IMR-90 (cell line): ENCODE measurements at regions not wholly inside any gene's neighbourhood (a gene's known extent, or its start where the extent isn't known, plus 50 kb on each side); places are given as distances from the start of the nearest gene placed in this dataset.

ENCODE experiments used
- ATAC-seq: fragments of 200-7000 bp; cut with Tn5 transposase; 2 replicates; pipeline ENCODE4 v1.9.1; 2020; ENCODE audit warnings: low read depth, mild to moderate bottlenecking, moderate library complexity
- BruUV-seq: library from RNA; stranded (reverse); fragments of 400-500 nt; replicated peaks from 2 replicates; lab custom pipeline; 2021; lab: Mats Ljungman, UMichigan
- CTCF ChIA-PET: fragments of 300-600 bp; formaldehyde crosslinking; extraction: SDS; loops from one replicate; lab custom pipeline; 2021; ENCODE audit warnings: antibody characterized with exemption; lab: Yijun Ruan, JAX
- POLR2A ChIA-PET: fragments of 300-600 bp; sonication (Branson Sonifier 250); formaldehyde crosslinking; loops from one replicate; lab custom pipeline; 2022; ENCODE audit warnings: antibody characterized with exemption; ENCODE audit not compliant: unreplicated experiment; lab: Charles Lee
- DNase-seq: peaks from one replicate; pipeline ENCODE4 v3.0.0; 2013
- H2AFZ ChIP-seq: replicated peaks from 2 replicates; pipeline ENCODE3; 2013; ENCODE audit warnings: low read length, mild to moderate bottlenecking; ENCODE audit not compliant: poor library complexity
- H2AK5ac ChIP-seq: 2 replicates; pipeline ENCODE4 v1.6.1; 2013; ENCODE audit warnings: low read depth, low read length, inconsistent platforms
- H2AK9ac ChIP-seq: replicated peaks from 2 replicates; pipeline ENCODE3; 2013; ENCODE audit warnings: mild to moderate bottlenecking, low read depth, low read length, moderate library complexity; ENCODE audit not compliant: poor library complexity
- H2BK120ac ChIP-seq: 2 replicates; pipeline ENCODE4 v1.6.1; 2013; ENCODE audit warnings: low read depth, low read length, inconsistent platforms
- H2BK15ac ChIP-seq: 3 replicates; pipeline ENCODE4 v1.6.1; 2013; ENCODE audit warnings: low read depth, low read length, inconsistent platforms
- H2BK20ac ChIP-seq: 2 replicates; pipeline ENCODE4 v1.6.1; 2013; ENCODE audit warnings: low read depth, mild to moderate bottlenecking, inconsistent platforms, low read length, moderate library complexity
- H2BK5ac ChIP-seq: 2 replicates; pipeline ENCODE4 v1.6.1; 2013; ENCODE audit warnings: mild to moderate bottlenecking, low read depth, low read length, inconsistent platforms; ENCODE audit not compliant: poor library complexity, severe bottlenecking
- H3K14ac ChIP-seq: replicated peaks from 2 replicates; pipeline ENCODE4 v1.6.1; 2013; ENCODE audit warnings: low read depth, low read length, inconsistent platforms
- H3K18ac ChIP-seq: 2 replicates; pipeline ENCODE4 v1.6.1; 2013; ENCODE audit warnings: low read depth, low read length, control low read depth
- H3K23ac ChIP-seq: 2 replicates; pipeline ENCODE4 v1.6.1; 2013; ENCODE audit warnings: low read depth, low read length, inconsistent platforms
- H3K27ac ChIP-seq: 2 replicates; pipeline ENCODE4 v1.5.1; 2013; ENCODE audit warnings: mild to moderate bottlenecking, control low read depth, low read length; ENCODE audit not compliant: insufficient read depth
- H3K27me3 ChIP-seq: 2 replicates; pipeline ENCODE4 v1.6.1; 2013; ENCODE audit warnings: low read length; ENCODE audit not compliant: control insufficient read depth, insufficient read depth
- H3K36me3 ChIP-seq: 2 replicates; pipeline ENCODE4 v1.6.1; 2013; ENCODE audit warnings: low read length, mixed read lengths; ENCODE audit not compliant: control insufficient read depth, insufficient read depth
- H3K4ac ChIP-seq: 2 replicates; pipeline ENCODE4 v1.6.1; 2013; ENCODE audit warnings: low read depth, low read length, inconsistent platforms
- H3K4me1 ChIP-seq: 2 replicates; pipeline ENCODE4 v1.6.1; 2013; ENCODE audit warnings: low read length, mixed read lengths; ENCODE audit not compliant: control insufficient read depth, insufficient read depth
- H3K4me2 ChIP-seq: 2 replicates; pipeline ENCODE4 v1.6.1; 2013; ENCODE audit warnings: low read depth, mild to moderate bottlenecking, control low read depth, low read length, moderate library complexity
- H3K4me3 ChIP-seq: 2 replicates; pipeline ENCODE4 v1.5.1; 2013; ENCODE audit warnings: low read depth, mild to moderate bottlenecking, control low read depth, low read length, moderate library complexity; ENCODE audit not compliant: insufficient read depth
- H3K56ac ChIP-seq: 2 replicates; pipeline ENCODE4 v1.6.1; 2013; ENCODE audit warnings: low read length, inconsistent platforms; ENCODE audit not compliant: insufficient read depth; ENCODE audit errors: extremely low read depth
- H3K79me1 ChIP-seq, 2 experiments: 2 replicates each; pipeline ENCODE4 v1.6.1; 2013; ENCODE audit warnings: low read length in 2 of 2, inconsistent platforms in 1 of 2, low read depth in 1 of 2
- H3K9ac ChIP-seq: 2 replicates; pipeline ENCODE4 v1.6.1; 2013; ENCODE audit warnings: low read depth, low read length, control low read depth
- H3K9me1 ChIP-seq: 2 replicates; pipeline ENCODE4 v1.6.1; 2013; ENCODE audit warnings: low read length, inconsistent platforms; ENCODE audit not compliant: insufficient read depth
- H3K9me3 ChIP-seq: 2 replicates; pipeline ENCODE4 v1.6.1; 2013; ENCODE audit warnings: low read length; ENCODE audit not compliant: control insufficient read depth, insufficient read depth
- H4K20me1 ChIP-seq: 2 replicates; pipeline ENCODE4 v1.6.1; 2013; ENCODE audit warnings: low read length, inconsistent platforms; ENCODE audit not compliant: insufficient read depth
- H4K5ac ChIP-seq: 2 replicates; pipeline ENCODE4 v1.6.1; 2013; ENCODE audit warnings: mild to moderate bottlenecking, low read depth, low read length, control low read depth
- H4K8ac ChIP-seq, 2 experiments: 2 replicates each; pipeline ENCODE4 v1.6.1; 2013; ENCODE audit warnings: low read depth in 2 of 2, low read length in 2 of 2, control low read depth in 1 of 2, inconsistent platforms in 1 of 2
- H4K91ac ChIP-seq: 2 replicates; pipeline ENCODE4 v1.6.1; 2013; ENCODE audit warnings: low read depth, low read length, inconsistent platforms; ENCODE audit not compliant: insufficient read depth
- BHLHE40 ChIP-seq: fragments of 150-350 bp; IDR thresholded peaks from 2 replicates; pipeline ENCODE4 v1.6.1; 2016; ENCODE audit warnings: mild to moderate bottlenecking, low read depth, low read length
- CEBPB ChIP-seq: IDR thresholded peaks from 2 replicates; pipeline ENCODE4 v1.6.1; 2012; ENCODE audit warnings: low read depth, low read length, improper control_type of control experiment
- CHD1 ChIP-seq: IDR thresholded peaks from 2 replicates; pipeline ENCODE4 v1.6.1; 2012; ENCODE audit warnings: low read depth, low read length, improper control_type of control experiment
- FOS ChIP-seq: fragments of 150-350 bp; IDR thresholded peaks from 2 replicates; pipeline ENCODE4 v1.6.1; 2016; ENCODE audit warnings: low read depth, low read length
- MAFK ChIP-seq: IDR thresholded peaks from 2 replicates; pipeline ENCODE4 v1.6.1; 2012; ENCODE audit warnings: low read depth, low read length, improper control_type of control experiment
- MAZ ChIP-seq: IDR thresholded peaks from 2 replicates; pipeline ENCODE4 v1.6.1; 2012; ENCODE audit warnings: low read depth, mild to moderate bottlenecking, low read length, improper control_type of control experiment, moderate library complexity, borderline replicate concordance
- MXI1 ChIP-seq: IDR thresholded peaks from 2 replicates; pipeline ENCODE4 v1.6.1; 2012; ENCODE audit warnings: low read depth, mild to moderate bottlenecking, low read length, moderate library complexity, borderline replicate concordance
- NFE2L2 ChIP-seq: fragments of 150-350 bp; IDR thresholded peaks from 2 replicates; pipeline ENCODE4 v1.6.1; 2016; ENCODE audit warnings: low read depth, mild to moderate bottlenecking, low read length
- POLR2A ChIP-seq: IDR thresholded peaks from 2 replicates; pipeline ENCODE4 v1.6.1; 2012; ENCODE audit warnings: mild to moderate bottlenecking, low read depth, low read length
- RAD21 ChIP-seq: IDR thresholded peaks from 2 replicates; pipeline ENCODE4 v1.6.1; 2012; ENCODE audit warnings: low read length, improper control_type of control experiment
- RCOR1 ChIP-seq: IDR thresholded peaks from 2 replicates; pipeline ENCODE4 v1.6.1; 2012; ENCODE audit warnings: mild to moderate bottlenecking, low read length, improper control_type of control experiment; ENCODE audit not compliant: insufficient replicate concordance
- RFX5 ChIP-seq: IDR thresholded peaks from 2 replicates; pipeline ENCODE4 v1.8.0; 2012; ENCODE audit warnings: low read depth, mild to moderate bottlenecking, low read length, moderate library complexity
- SMC3 ChIP-seq: fragments of 150-350 bp; IDR thresholded peaks from 2 replicates; pipeline ENCODE4 v1.6.1; 2016; ENCODE audit warnings: low read depth, mild to moderate bottlenecking, antibody characterized with exemption, low read length, moderate library complexity
- WGBS, 2 experiments: methylation state at CpG; one replicate each; pipeline versions ENCODE4 v1.1.5 to v1.1.7; 2013; ENCODE audit warnings: missing lambda C conversion rate in 2 of 2; ENCODE audit not compliant: insufficient read length in 1 of 2; ENCODE audit errors: extremely low coverage in 2 of 2; 5-methylcytosine and 5-hydroxymethylcytosine counted together
- dilution Hi-C: fragments of 300-500 bp; cut with HindIII; formaldehyde crosslinking; loops from one replicate; pipeline ENCODE4 v1.14.3; 2018; ENCODE audit warnings: low sequenced_read_pairs; ENCODE audit not compliant: unreplicated experiment
- in situ Hi-C: fragments of 300-500 bp; cut with MboI; formaldehyde crosslinking; loops from 3 replicates; pipeline ENCODE4 v1.14.3; 2019; ENCODE audit warnings: low sequenced_read_pairs, inconsistent platforms, mixed read lengths
- intact Hi-C: fragments of 100-400 bp; cut with micrococcal nuclease; formaldehyde crosslinking; loops from 2 replicates; pipeline ENCODE4 v1.10.0; 2022
- TF ChIP-seq, protein P1 (sequence below): fragments of 150-350 bp; IDR thresholded peaks from 2 replicates; pipeline ENCODE4 v1.6.1; 2016; ENCODE audit warnings: low read depth, mild to moderate bottlenecking, low read length, moderate library complexity, borderline replicate concordance
- TF ChIP-seq, protein P2 (sequence below): conservative IDR thresholded peaks from 2 replicates; pipeline ENCODE4 v1.5.1; 2012; ENCODE audit warnings: mild to moderate bottlenecking, low read depth, low read length, improper control_type of control experiment
- TF ChIP-seq, protein P3 (sequence below): fragments of 150-350 bp; IDR thresholded peaks from 2 replicates; pipeline ENCODE4 v1.6.1; 2017; ENCODE audit warnings: mild to moderate bottlenecking, antibody characterized with exemption, low read length, low read depth

- POLR2A ChIA-PET: no interaction called here
- H2BK20ac ChIP-seq: peak overlapping the region; percentile 66
- no peaks in the 10 kb centered on the region for H3K9me3 ChIP-seq
- H3K36me3 ChIP-seq: no peaks in the 10 kb centered on the region
- H3K14ac ChIP-seq: peak overlapping the region; percentile 60; the same call in 1 of the 2 replicates
- H3K9ac ChIP-seq: no peak overlapping the region
- no peak overlapping the region for H3K4me3 ChIP-seq
- no peaks in the 10 kb centered on the region for H3K27me3 ChIP-seq
- peak overlapping the region; percentile 87 for H2BK5ac ChIP-seq
- peak overlapping the region; percentile 63 for H2BK120ac ChIP-seq
- CTCF ChIA-PET: no interaction called here
- no peak overlapping the region for H2AK9ac ChIP-seq
- dilution Hi-C loops (no loop called here), in situ Hi-C loops (no loop called here), intact Hi-C loops (no loop called here)
- H3K4me2 ChIP-seq: peak overlapping the region; percentile 73; the same call in 1 of the 2 replicates
- no peak overlapping the region; the same call in 1 of the 2 replicates for H4K91ac ChIP-seq
- H3K4ac ChIP-seq: peak overlapping the region; percentile 77; the same call in 1 of the 2 replicates
- H4K20me1 ChIP-seq: no peaks in the 10 kb centered on the region
- peaks cover 0 to 9% of the 10 kb centered on the region in 2 experiments; a peak in 2 of 4 replicates for H3K79me1 ChIP-seq
- no TSS peak for BruUV-seq
- H3K27ac ChIP-seq: peak overlapping the region; percentile 44; the same call in 1 of the 2 replicates
- peak overlapping the region; percentile 10; the same call in 1 of the 2 replicates for H3K56ac ChIP-seq
- TF ChIP-seq CEBPB (no peak), NFE2L2 (no peak), MAZ (no peak), POLR2A (no peak), RAD21 (no peak), CHD1 (no peak), RFX5 (no peak), RCOR1 (no peak), FOS (no peak), MAFK (no peak), BHLHE40 (no peak), SMC3 (no peak), MXI1 (no peak)
- TF ChIP-seq, protein P1, sequence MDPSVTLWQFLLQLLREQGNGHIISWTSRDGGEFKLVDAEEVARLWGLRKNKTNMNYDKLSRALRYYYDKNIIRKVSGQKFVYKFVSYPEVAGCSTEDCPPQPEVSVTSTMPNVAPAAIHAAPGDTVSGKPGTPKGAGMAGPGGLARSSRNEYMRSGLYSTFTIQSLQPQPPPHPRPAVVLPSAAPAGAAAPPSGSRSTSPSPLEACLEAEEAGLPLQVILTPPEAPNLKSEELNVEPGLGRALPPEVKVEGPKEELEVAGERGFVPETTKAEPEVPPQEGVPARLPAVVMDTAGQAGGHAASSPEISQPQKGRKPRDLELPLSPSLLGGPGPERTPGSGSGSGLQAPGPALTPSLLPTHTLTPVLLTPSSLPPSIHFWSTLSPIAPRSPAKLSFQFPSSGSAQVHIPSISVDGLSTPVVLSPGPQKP: no peak
- TF ChIP-seq, protein P2, sequence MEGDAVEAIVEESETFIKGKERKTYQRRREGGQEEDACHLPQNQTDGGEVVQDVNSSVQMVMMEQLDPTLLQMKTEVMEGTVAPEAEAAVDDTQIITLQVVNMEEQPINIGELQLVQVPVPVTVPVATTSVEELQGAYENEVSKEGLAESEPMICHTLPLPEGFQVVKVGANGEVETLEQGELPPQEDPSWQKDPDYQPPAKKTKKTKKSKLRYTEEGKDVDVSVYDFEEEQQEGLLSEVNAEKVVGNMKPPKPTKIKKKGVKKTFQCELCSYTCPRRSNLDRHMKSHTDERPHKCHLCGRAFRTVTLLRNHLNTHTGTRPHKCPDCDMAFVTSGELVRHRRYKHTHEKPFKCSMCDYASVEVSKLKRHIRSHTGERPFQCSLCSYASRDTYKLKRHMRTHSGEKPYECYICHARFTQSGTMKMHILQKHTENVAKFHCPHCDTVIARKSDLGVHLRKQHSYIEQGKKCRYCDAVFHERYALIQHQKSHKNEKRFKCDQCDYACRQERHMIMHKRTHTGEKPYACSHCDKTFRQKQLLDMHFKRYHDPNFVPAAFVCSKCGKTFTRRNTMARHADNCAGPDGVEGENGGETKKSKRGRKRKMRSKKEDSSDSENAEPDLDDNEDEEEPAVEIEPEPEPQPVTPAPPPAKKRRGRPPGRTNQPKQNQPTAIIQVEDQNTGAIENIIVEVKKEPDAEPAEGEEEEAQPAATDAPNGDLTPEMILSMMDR: no peak
- TF ChIP-seq, protein P3, sequence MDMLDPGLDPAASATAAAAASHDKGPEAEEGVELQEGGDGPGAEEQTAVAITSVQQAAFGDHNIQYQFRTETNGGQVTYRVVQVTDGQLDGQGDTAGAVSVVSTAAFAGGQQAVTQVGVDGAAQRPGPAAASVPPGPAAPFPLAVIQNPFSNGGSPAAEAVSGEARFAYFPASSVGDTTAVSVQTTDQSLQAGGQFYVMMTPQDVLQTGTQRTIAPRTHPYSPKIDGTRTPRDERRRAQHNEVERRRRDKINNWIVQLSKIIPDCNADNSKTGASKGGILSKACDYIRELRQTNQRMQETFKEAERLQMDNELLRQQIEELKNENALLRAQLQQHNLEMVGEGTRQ: no peak
- peak overlapping the region; percentile 63; the same call in 1 of the 2 replicates for H4K5ac ChIP-seq
- no peak for DNase-seq
- no peak overlapping the region for H2AK5ac ChIP-seq
- peak overlapping the region; percentile 64; the same call in 1 of the 2 replicates for H3K23ac ChIP-seq
- peak overlapping the region; percentile 47 to 90; a peak in 2 of 4 replicates for H4K8ac ChIP-seq
- ATAC-seq: no peak
- H2AFZ ChIP-seq: no peak overlapping the region
- peaks cover 8% of the 10 kb centered on the region for H3K4me1 ChIP-seq
- H2BK15ac ChIP-seq: peak overlapping the region; percentile 70; the same call in 1 of the 3 replicates
- WGBS, 2 experiments: no CpG with 5 or more reads among the region's 2 CpGs
- peak overlapping the region; percentile 89; the same call in 1 of the 2 replicates for H3K18ac ChIP-seq
- no peaks in the 10 kb centered on the region for H3K9me1 ChIP-seq
These were observed 449.2 kb downstream of the GRXCR1 start for GRCh38 chr4:43341741-43342140.
